ENCODE measurements at regions not wholly inside any gene's neighbourhood (a gene's known extent, or its start where the extent isn't known, plus 50 kb on each side); places are given as distances from the start of the nearest gene placed in this dataset.

DNA sequence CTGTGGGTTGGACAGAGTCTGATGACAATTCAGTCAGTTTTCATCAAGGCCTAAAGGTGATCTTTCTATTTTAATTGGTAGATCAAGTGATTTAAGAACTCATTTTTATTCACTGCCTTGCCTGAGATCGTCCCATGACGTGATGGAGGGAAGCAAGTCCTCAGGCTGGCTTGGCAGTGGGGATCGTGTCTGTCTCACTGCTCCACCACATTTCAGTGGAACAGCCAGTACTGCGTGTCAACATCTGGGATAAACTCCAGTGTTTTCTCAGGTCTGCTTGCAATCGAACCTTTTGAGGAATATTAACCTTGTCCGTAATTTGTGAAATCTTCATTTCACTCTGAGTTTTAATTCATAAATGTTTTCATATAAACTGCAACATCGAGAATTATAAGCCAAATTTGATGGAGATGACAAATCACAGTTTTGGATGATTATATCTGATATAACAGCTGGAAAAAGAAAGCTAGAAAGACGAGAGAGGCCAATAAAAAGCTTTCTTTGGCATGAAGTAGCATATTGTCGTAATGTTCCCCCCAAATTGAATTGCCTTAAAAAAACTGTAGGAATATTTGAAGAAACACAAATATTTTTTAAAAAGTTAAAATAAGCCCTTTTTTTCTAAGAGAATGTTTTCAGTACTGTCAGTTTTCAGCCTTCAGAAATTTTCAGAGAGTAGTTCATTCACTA lies 414.7 kb upstream of the SPRED2 start:
- no peak for DNase-seq (ENCODE audit: low read depth, low spot score)

DNA sequence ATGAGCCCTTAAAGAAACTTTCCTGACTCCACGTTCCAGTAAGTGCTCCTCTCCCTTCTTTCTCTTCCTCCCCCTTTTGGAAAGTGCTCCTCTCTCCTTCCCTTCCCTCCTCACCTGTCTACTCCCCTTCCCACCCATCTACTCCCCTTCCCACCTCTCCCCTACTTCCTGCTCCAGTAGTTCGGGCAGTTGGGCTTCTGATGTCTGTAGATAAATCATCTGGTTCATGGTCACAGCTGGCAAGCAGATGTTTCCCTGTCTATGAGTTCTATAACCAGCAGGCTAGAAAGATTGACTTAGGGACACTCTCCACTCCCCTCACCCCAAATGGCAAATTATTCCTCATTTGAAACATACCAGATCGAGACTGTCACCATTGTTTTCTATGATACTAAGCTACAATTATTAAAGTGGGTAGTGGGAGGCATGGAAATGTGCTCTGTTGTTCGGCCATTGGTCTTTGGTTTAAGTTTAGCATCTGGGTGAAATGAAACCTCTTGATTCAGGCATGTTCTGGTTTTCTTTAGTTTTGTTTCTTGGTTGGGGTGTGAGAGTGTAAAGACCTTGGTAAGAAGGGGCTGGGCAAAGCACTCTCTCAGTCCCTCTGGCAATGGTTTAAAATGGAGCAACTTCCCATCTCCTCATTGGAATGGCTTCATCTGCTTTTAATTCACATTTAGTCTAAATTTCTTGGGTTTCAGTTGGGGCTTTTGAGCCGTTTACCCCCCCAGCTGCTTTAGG lies 413.2 kb upstream of the SPRED2 start:
- no peak for DNase-seq (ENCODE audit: low read depth, low spot score)

DNA sequence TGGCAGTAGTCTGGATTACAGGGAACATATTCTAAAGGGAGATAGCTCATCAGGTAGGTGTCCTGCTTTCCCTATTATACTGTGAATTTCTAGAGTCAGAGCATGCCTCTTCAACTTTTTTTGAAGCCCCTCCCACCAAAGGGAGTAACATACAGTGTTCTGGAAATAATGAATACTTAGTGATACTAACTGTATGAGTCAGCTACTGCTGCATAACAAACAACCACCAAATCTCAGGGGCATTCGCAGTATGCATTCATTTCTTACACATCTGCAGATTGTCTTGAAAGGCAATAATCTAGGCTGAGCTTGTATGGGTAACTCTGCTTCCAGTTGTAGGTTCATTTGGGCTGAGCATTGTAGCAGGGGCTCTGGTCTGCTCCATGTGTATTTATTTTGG lies 409.7 kb upstream of the SPRED2 start:
- DNase-seq (ENCODE audit: low read depth, low spot score), result no peak

DNA sequence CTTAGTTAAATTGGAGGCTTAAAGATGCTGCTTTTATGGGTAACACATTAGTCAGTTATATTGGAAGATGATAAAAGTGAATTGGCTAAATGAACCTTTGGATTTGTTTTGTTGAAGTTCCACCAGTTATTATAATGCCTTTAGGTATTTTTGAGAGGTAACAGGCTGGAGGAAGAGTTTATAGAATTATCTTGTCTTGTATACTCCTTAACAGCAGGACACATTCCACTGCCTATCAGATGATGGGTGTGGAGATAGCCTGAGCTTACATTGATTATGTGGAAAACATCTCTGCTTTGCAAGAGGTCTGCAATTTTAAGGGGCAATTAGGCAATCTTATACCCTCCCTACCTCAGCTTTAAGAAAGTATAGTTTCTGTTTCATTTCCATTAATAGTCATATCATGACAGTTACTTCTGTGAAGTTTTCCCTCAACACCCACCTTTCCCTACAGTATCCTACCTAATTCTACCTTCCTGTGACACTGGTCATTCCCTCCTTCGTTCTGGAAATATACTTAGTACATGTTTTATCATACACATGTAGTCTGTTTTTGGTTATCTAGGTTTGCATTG lies 403.7 kb upstream of the SPRED2 start:
- no peak for DNase-seq (ENCODE audit: low read depth, low spot score)

DNA sequence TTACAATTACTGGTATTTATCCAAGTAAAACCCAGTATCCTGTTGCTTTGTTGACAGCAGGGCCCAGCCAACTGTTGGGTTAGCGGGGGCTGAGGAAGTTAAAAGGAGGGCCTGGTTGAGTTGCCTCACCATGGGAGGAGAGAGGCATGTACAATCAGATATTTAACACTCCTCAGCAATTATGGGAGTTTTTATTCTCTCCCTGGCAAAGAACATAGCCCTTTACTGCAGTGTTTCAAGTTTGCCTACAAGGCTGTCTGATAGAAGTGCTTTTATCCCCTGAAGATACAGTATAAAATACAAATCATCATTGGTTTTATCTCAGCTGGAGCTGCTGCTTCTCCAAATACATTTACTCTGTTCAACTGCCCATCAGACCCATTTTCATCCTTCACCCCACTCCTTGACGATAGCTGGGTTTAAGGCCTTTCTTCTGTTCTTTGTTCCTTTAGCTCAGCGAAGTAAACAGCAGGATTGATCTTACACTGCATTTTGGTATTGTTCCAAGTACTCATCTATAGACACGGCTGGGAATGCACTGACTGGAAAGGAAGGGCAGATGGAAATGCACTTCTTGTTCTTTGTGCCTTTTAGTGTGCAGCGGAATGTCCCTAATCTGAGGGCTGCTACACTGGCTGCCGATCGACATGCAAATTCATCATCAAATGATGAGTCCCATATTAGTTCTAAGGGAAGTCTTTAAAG lies 402.5 kb upstream of the SPRED2 start:
- DNase-seq (ENCODE audit: low read depth, low spot score), result no peak

DNA sequence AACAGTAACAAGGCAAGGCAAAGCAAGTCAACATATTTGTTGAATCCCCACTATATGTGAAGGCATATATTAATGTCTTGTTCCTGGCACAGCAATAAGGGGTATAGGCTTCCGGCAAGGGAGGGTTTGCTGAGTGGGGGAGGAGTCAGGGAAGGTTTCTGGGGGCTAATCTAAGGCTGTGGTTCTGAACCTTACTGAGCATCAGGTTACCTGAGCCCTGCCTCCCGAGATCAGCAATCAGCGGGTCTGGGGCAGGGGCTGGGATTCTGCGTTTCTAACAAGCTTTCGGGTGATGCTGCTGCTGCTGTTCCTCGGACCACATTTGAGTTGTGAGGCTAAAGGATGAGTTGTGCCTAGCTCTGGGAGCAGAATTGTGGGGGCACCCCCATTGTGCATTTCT lies 401.7 kb upstream of the SPRED2 start:
- DNase-seq (ENCODE audit: low read depth, low spot score), result no peak

DNA sequence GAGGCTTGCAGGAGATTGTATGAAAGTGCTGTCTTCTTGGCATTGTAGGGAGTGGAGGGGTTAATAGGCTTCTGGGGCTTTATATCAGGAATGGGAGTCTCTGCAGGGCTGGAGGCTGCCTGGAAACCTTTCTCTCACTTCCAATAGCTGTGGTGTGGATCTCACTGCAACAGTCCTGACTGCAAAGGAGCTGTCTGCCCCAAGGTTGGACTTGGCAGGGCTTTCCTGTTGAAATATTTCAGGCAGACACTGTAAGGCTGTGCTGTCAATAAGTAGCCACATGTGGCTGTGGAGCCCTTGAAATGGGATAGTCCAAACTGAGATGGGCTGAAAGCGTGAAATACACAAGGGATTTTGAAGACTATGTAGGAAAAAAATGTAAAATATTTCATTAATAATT lies 399.1 kb upstream of the SPRED2 start:
- no peak for DNase-seq (ENCODE audit: low read depth, low spot score)

DNA sequence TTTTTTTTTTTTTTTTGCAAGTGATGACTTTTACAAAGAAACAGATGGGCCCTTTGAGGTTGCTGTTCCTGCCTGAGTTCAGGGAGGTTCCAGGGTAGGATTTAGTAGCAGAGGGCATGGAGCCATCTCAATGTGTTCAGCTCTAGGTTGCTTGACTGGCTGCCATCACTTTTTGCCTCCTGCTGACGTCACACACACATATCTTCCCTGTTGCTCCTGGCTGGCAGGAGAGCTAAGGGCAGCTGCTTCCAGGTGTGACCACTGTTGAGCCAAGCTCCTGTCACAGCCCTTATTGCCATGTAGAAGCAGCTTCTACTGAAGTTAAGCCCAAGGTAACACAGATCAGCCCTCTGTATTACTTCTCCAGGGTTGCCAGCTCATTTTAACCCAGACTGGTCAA lies 394.2 kb upstream of the SPRED2 start:
- DNase-seq (ENCODE audit: low read depth, low spot score), result no peak

DNA sequence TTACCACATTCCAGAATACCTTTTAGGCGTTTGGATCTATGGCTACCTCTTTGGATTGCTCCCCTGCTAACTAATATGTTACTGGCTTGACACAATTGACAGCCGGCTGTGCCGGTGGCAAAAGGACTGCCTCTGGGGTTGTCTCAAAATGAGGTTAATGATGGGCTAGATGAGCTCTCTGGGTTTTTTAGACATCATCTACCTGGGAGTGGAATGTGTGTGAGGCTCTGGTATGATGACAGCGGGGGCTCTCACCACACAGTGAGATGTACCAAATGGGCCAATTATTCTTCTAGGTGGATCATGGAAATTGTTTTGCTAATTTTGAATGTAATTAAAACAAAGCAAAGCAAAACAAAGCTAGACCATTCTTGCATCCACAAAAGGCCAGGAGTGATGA lies 391.1 kb upstream of the SPRED2 start:
- DNase-seq (ENCODE audit: low read depth, low spot score), result no peak

DNA sequence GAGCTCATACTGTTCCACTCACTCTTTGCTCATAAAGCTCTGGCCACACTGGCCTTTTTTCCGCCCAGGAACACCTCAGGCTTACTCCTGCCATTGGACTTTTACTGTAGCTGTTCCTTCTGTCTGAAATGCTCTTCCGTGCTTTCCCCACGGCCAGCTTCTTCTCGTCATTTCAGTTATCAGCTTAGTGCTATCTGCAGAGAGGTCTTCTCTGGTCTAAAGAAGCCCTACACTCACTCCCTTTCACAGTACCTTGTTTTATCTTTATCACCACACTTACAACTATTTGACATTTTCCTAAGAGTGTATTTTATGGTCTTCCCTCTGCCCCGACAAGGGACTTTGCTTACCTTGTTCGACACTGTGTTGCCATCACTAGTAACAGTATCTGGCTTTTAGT lies 388.1 kb upstream of the SPRED2 start:
- no peak for DNase-seq (ENCODE audit: low read depth, low spot score)

DNA sequence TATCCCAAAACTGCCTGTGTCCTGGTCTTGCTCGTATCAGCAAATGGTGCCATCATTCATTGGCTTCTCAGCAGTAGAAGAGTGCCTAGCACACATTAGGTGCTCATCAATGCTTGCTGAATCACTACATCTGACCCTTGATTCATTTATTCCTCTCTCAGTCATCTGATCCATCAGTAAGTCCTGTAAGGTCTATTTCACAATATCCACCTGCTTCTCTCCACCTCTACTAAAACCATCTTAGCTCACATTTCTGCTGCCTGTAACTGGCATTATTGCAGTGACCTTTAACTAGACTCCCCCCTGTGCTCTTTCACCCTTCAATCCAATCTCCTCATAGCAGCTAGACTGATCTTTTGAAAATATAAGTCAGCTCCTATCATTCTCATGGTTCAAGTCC lies 387.6 kb upstream of the SPRED2 start:
- DNase-seq (ENCODE audit: low read depth, low spot score), result no peak

DNA sequence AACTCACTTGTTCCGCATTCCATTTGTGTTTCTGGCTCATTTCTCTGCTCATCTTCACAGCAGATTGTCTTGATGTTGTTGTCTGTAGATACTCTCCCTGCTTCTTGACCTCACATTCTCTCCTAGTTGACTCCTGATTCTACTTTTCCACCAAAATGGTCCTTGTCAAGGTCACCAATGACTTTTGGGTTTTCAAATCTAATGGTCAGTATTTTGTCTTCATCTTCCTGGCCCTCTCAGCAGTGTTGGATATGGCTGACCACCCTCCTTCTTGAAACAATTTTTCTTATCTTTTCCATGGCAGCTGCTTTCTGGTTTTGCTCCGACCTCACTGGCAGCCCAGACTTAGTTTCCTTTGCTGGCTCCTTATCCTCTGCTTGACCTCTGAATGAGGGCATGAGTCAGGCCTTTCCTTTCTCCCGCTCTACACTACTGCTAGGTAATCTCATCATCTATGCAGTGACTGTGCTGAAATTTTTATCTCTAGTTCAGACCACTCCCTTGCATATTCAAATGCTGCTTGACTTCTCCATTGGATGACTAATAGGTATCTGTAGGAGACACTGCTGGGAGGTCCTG lies 386.6 kb upstream of the SPRED2 start:
- no peak for DNase-seq (ENCODE audit: low read depth, low spot score)

DNA sequence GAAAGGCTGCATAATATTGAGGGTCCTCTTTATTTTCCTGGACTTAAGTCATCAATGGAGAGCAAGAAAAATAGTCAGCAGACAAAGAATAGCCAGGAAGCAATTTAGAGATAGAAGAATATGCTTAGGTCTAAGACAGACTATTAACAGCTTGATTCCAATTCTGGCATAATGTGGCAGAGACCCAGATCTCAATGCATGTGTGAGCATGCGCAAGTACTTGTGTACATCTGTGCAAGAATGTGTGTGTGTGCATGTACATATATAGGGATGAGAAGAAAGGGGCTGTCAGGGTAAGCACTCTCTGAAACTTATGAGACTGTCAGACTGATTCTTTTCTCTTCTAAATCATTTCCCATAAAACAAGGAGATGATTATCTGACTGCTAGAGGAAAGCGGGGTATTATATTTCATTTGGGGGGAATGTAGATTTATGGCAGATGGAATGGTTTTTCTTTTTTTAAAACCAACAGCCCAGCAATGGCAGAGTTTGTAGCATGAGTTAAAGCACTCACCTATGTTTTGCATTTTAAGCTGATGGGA lies 381.3 kb upstream of the SPRED2 start:
- DNase-seq (ENCODE audit: low read depth, low spot score), result no peak

DNA sequence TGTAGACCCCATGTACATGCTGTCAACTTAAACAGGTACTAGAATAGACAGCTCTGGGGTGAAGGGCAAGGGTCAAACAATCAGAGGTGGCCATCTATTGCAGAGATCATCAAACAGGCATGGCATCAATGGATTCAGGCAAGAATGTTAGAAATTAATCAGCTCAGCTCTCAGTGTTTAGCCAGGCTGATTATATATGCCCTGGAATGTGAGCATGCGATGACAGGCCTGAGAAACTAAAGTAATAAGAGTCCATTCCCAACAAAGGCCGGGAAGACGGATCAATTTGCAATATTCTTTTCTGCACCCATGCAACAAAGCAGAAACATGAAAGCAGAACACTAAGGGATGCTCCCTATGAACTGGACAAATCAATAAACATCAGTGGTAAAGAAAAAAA lies 380.5 kb upstream of the SPRED2 start:
- no peak for DNase-seq (ENCODE audit: low read depth, low spot score)

DNA sequence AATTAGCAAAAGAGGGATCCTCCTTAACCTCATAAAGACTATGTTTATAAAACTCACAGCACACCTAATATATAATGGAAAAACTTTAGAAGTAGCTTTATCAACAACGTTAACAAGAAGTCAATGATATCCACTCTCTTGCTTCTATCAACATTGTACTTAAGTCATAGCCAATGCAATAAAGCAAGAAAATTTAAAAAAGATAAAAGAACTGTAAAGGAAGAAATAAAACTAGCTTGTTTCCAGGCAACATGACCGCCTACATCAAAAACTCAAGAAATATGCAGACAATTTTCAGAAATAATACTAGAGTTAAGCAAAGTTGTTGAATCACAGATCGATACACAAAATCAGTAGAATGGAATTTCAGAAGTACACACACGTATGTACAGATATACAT lies 375.5 kb upstream of the SPRED2 start:
- no peak for DNase-seq (ENCODE audit: low read depth, low spot score)

DNA sequence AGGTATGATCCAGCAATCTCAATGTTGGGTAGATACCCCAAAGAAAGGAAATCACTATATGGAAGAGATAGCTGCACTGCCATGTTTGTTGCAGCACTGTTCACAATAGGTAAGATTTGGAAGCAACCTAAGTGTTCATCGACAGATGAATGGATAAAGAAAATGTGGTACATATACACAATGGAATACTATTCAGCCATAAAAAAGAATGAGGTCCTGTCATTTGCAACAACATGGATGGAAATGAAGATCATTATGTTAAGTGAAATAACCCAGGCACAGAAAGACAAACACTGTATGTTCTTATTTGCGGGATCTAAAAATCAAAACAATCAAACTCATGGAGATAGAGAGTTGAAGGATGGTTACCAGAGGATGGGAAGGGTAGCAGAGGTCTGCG lies 372.4 kb upstream of the SPRED2 start:
- DNase-seq (ENCODE audit: low read depth, low spot score), result no peak

DNA sequence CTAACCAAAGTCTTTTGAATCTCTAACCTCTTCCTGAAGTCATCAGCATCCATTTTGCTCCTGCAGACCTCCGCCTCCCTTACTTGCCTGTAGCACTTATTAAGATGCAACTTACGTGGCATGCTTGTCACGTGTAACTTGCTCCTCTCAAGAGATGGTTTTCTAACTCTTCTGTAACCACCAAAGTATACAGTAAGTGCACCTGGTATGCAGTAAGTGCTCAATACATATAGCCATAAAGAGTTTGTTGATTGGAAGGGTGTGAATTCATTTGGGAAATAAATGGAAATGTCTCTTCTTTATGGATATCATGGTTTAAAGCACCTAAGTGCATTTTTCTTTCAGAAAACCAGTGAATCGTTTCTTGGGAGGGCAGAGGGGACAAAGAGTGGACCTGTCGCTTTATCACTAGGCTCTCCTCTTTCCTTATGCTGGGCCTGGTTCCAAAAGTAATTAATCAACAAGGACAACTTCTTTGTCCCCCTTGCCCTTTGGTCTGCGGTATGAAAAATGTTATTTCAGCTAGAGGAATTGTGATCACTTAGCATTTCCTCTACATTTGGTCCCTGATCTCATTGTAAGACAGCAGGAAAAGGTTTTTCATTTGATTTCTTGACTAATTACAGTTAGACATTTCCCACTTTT lies 370.0 kb upstream of the SPRED2 start:
- DNase-seq (ENCODE audit: low read depth, low spot score), result no peak

DNA sequence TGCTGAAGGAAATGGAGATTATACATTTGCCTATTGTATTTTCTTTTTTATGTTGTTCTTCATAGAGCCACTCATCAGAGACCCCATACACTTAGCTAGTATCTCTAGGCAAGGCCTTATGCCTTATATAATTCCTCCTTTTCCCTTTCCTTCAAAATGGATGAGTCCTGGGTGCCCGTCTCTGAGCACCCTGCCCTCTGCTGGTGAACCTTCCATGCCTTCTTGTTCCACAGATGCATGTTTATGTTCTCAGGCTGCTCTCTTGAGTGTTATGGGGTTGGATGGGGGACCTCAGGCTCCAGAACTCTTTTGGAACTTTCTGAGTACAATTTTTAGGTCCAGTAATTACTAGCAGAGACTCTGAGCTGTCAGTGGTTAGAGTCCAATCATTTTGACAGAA lies 368.6 kb upstream of the SPRED2 start:
- DNase-seq (ENCODE audit: low read depth, low spot score), result no peak

DNA sequence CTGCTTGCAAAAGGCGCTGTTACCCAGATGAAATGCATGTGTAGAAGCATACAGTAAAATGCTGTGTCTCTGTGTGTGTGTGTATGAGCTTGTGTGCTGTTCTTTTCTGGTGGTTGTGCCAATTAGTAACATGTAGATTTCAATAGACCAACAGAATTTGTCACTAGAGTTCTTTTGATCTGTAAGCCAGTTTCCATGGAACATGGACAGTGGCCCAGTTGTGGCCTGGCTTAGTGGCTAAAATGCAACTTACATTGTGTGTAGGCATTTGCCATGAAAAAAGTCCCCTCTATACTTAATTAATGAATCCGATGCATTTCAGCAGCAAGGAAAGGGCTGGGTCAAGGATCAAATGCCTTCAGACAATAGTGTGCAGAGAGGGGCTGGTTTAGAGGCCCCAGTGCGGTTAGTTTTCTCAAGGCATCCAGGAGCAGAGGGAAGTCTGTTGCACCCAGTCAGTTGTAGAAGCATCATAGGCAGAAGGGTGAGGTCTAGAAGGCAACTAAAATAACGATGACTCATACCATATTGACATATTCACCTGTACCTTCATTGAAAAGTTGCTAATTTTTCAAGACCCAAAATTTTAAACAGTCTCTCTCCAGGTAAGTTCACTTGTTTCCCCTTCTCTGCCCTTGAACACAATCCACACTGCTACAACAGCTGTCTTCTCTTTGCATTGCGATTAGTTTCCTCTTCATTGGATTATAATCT lies 366.9 kb upstream of the SPRED2 start:
- peak; percentile 5 for DNase-seq (ENCODE audit: low read depth, low spot score)

DNA sequence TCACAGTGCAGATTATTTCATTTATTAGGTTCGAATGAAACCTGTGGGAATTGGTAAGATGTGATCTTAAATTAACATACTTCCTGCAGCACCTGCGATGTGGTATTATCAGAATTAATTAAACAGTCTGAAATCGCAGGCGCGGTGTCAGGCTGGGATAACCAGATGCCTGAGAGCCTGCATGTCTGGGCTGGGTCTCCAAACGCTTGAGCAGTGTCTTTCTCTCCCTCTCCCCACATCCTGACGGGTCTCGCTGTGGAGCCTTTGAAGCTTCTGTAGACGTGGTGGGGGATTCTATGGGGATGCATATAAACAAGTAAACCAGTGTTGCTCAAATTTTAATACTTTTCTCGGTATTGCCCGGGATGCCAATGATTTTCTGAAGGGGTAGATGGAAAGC lies 366.2 kb upstream of the SPRED2 start:
- no peak for DNase-seq (ENCODE audit: low read depth, low spot score)

DNA sequence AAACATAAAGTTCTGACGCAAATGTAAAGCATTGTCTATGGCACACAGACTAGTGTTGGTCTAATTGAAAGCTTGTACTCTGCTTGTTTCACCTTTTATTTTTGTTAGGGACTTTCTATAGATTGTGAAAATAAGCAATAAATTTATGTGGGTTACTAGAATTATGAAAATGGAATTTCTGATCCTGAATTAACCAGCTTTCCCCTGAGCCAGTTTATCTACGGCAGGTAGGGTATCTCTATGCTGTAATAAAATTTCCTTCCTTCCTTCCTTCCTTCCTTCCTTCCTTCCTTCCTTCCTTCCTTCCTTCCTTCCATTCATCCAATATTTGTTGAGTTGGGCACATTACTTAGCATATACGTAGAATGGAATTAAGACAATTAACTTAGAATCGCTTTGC lies 362.6 kb upstream of the SPRED2 start:
- no peak for DNase-seq (ENCODE audit: low read depth, low spot score)
